ENCODE measurements at regions not wholly inside any gene's neighbourhood (a gene's known extent, or its start where the extent isn't known, plus 50 kb on each side); places are given as distances from the start of the nearest gene placed in this dataset.

DNA sequence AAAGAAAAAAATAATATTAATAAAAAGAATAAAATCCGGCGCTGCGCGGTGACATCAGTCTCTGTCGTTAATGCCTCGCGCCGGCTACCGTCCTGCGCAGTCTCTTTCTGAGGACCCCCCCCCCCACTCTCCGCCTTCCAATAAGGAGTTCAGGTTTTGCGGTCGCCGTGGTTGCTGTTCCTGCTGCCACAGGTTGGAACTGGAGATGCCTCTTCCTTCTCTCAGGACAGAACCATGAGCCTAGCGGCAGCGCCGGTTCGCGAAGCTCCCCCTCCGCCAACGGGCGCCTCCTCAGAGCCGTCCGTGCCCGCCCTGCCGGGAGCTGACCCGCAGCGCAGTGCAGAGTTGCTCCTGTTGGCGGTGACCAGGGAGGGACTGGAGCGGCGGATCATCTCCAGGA is 2093.4 kb downstream of the TP53TG3F start:
- ChIA-PET CTCF (no interaction called here), POLR2A (ENCODE audit: low non-redundant PET) (no interaction called here)
- TF ChIP-seq, protein P1, sequence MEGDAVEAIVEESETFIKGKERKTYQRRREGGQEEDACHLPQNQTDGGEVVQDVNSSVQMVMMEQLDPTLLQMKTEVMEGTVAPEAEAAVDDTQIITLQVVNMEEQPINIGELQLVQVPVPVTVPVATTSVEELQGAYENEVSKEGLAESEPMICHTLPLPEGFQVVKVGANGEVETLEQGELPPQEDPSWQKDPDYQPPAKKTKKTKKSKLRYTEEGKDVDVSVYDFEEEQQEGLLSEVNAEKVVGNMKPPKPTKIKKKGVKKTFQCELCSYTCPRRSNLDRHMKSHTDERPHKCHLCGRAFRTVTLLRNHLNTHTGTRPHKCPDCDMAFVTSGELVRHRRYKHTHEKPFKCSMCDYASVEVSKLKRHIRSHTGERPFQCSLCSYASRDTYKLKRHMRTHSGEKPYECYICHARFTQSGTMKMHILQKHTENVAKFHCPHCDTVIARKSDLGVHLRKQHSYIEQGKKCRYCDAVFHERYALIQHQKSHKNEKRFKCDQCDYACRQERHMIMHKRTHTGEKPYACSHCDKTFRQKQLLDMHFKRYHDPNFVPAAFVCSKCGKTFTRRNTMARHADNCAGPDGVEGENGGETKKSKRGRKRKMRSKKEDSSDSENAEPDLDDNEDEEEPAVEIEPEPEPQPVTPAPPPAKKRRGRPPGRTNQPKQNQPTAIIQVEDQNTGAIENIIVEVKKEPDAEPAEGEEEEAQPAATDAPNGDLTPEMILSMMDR (conservative IDR thresholded peaks at IDR 0.05; ENCODE audit: low read depth), result no peak
- no peak for DNase-seq (ENCODE audit: low spot score)
- no peak overlapping the region for H3K27ac ChIP-seq

DNA sequence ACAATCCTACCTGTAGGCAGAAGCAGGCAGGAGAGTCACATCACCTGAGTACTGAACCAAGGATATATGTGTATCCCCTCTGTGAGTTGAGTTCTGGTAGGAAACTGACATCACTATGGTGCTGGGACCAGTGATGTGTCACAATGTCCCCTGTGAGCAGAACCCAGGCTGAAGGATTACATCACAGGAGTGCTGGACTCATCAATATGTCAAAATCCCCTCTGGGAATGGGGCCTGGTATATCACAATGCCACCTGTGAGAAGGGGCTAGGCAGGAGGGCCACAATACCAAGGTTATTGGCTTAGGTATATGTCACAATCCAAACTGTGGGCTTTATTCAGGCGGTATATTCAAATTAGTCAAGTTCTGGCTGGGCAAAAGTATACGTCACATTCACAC is 2098.3 kb downstream of the TP53TG3F start:
- no peak for DNase-seq (ENCODE audit: low spot score)
- ChIA-PET CTCF (no interaction called here), POLR2A (ENCODE audit: low non-redundant PET) (no interaction called here)
- H3K27ac ChIP-seq, result no peak overlapping the region
- TF ChIP-seq, protein P1 (conservative IDR thresholded peaks at IDR 0.05; ENCODE audit: low read depth), result no peak

DNA sequence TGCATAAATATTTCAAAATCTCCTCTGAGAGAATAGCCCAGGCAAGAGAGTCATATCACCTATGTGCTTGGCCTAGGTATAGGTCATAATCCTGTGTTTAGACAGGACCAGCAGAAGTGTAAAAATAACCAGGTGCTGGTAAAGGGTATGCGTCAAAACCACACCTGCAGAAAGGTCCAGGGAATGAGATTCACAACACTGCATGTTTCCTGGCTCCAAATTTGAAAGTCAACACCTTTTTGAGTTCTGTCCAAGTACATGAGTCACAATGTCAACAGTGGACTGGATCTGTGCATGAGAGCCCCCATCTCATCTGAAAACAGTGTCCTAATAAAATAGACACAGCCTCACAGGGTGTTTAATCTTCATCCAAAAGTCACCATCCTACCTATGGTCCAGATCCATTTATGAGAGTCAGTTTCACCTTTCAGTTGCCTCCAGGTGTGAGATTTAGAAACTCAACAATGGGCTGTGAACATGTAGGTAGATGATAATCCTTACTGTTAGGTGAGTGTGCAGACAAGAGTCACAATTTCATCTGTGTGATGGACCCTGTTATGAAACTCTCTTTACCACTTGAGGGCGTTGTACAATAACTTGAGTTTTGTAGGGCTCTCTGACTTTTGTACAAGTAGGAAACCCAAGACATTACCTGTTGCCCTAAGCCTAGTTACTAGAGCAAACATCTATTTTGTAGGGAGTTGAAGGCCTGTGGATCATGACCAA is 2100.7 kb downstream of the TP53TG3F start:
- TF ChIP-seq, protein P1 (conservative IDR thresholded peaks at IDR 0.05; ENCODE audit: low read depth), result no peak
- H3K27ac ChIP-seq, result no peak overlapping the region
- CTCF ChIA-PET, result no interaction called here
- POLR2A ChIA-PET (ENCODE audit: low non-redundant PET), result no interaction called here
- no peak for DNase-seq (ENCODE audit: low spot score)

DNA sequence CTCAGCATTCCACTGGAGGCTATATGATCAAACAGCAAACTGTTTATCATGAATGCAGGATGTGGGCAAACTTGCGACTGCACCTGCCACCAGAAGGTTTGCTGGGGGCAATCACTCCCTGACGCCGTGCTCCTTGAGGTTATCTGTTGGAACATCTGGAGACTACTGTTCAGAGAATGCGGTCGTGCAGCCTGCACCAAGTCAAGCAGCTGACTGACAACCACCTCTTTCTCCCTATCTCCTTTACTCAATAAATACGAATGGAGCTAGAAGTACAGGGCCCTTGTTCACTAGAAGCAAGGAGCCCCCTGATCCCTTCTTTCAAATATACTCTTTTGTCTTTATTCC is 2101.2 kb downstream of the TP53TG3F start:
- CTCF ChIA-PET, result no interaction called here
- no peak overlapping the region for H3K27ac ChIP-seq
- TF ChIP-seq, protein P1 (conservative IDR thresholded peaks at IDR 0.05; ENCODE audit: low read depth), result no peak
- POLR2A ChIA-PET (ENCODE audit: low non-redundant PET), result no interaction called here
- no peak for DNase-seq (ENCODE audit: low spot score)

DNA sequence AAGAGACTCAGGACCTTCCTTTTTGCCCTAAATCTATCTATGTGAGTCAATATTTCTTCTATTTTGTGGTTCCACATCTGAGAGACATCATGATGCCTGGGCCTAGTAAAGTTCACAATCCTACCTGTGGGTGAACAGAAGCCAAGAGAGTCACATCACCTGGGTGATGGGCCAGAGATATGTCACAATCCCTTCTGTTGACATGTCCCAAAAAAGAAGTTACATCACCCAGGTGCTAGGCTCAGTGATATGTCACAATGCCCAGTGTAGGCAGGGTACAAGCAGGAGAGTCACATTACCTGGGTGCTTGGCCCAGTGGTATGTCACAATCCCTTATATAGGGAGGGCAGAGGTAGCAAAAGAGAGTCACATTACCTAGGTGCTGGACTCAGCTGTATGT is 2101.9 kb downstream of the TP53TG3F start:
- ChIA-PET POLR2A (ENCODE audit: low non-redundant PET) (no interaction called here), CTCF (no interaction called here)
- no peak overlapping the region for H3K27ac ChIP-seq
- DNase-seq (ENCODE audit: low spot score), result no peak
- TF ChIP-seq, protein P1 (conservative IDR thresholded peaks at IDR 0.05; ENCODE audit: low read depth), result no peak

DNA sequence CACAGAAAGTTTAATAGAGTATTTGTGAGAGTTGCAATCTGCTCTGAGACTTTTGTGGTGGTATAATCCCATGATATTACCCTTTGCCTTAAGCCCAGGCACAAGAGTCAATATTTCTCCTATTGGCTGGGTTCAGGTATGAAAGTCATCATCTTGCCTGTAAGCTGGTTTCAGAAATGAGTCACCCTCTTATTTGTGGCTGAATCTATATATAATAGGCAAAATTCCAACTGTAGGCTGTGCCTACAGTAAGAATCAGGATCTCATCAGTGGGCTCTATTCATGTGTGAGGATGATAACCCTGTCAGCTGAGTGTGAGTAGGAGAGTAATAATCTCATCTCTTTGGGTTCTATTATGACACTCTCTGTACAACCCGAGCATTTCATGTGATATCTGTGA is 2103.1 kb downstream of the TP53TG3F start:
- TF ChIP-seq, protein P1 (conservative IDR thresholded peaks at IDR 0.05; ENCODE audit: low read depth), result no peak
- POLR2A ChIA-PET (ENCODE audit: low non-redundant PET), result no interaction called here
- no peak for DNase-seq (ENCODE audit: low spot score)
- CTCF ChIA-PET, result no interaction called here
- no peak overlapping the region for H3K27ac ChIP-seq

DNA sequence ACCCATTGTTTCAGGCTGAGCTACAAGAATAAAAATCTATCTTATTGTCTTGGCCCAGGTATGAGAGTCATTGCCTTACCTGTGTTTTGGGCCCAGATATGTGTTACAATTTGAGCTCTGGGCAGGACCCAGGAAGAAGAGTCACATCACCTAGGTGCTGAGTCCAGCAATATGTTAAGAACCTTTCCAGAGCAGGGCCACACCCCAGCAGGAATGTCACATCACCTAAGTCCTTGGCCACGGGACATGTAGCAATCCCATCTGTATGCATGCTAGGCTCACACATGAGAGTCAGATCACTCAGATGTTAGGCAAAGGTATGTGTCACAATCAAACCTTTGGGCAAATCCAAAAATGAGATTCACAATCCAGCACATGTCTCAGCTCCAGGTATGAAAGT is 2103.5 kb downstream of the TP53TG3F start:
- H3K27ac ChIP-seq, result no peak overlapping the region
- TF ChIP-seq, protein P1 (conservative IDR thresholded peaks at IDR 0.05; ENCODE audit: low read depth), result no peak
- ChIA-PET CTCF (no interaction called here), POLR2A (ENCODE audit: low non-redundant PET) (no interaction called here)
- DNase-seq (ENCODE audit: low spot score), result no peak

Measured in RWPE1 (cell line).